Tongue (tissue), 1 donor: ENCODE measurements at regions not wholly inside any gene's neighbourhood (a gene's known extent, or its start where the extent isn't known, plus 50 kb on each side); places are given as distances from the start of the nearest gene placed in this dataset.
"Not testable (repeated sequence)": the region's sequence is repeated elsewhere in the genome, so short reads cannot be mapped to it uniquely, and the experiment has no call there.

ENCODE experiments used
- DNase-seq: peaks from one replicate; pipeline ENCODE4 v3.0.0-alpha.2; 2015

- no peak for DNase-seq
Measured at GRCh38 chr3:146382386-146382785, 87.0 kb downstream of the PLSCR2 start.

- no peak for DNase-seq
Measured at GRCh38 chr3:146380046-146380445, 89.3 kb downstream of the PLSCR2 start.

GRCh38 chr3:146375219-146375618 is 94.1 kb downstream of the PLSCR2 start:
- DNase-seq = no peak

DNA sequence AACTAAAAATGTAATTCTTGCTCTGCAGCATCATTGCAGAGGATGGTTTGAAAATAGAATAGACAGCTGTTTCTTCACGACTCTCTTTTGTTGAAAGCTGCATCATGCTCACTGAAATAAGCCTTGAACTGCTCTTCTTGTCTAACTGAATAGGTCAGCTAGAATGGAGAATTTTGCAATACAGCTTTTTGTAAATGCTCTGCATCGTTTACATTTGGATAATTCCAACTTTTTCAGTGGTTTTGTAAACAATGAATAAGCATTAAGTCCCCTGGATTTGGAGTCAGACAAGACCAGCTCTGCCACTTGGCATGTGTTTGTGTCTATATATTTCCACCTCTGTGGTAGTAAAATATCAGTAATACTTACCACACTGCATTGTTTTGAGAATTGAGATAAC is 95.2 kb downstream of the PLSCR2 start:
- no peak for DNase-seq

DNA sequence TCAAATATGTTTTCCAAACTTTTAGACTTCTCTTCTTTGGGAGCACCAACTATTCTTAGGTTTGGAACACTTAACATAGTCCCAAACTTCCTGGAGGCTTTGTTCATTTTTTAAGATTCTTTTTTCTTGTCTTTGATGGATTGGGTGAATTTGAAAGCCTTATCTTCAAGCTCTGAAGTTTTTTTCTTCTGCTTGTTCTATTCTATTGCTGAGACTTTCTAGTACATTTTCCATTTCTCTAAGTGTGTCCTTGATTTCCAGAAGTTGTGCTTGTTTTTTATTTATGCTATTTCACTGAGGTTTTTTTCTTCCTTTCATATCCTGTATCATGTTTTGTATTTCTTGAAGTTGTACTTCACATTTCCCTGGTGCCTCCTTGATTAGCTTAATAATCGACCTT is 97.5 kb downstream of the PLSCR2 start:
- DNase-seq = no peak

DNA sequence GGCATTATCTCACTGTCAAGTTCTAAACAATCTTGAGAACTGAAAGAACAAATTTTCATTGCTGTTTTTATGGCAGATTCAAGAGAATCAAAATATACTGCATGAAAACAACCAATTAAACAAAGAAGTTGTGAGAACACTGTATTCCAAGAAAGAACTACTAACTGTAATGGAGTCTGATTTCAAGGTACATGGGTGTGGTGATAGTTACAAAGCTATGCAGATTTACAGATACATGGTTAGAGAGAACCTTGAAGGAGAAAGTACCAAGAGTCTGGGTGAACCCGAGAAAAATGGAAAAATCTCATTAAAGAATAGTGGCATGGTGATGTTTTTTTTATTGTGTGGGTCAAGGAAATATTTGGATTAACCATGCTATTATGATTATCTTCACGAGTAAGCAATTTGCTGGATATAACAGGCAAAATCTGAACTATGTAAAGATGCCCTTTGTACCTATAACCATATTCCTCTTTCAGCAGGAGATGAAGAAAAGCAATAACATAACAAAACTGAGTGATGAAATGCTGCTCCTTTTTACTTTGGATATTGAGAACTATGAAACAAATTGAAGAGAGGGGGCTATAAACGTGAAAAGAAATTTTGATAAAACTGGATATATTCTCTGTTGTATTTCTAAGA is 100.4 kb downstream of the PLSCR2 start:
- no peak for DNase-seq

DNA sequence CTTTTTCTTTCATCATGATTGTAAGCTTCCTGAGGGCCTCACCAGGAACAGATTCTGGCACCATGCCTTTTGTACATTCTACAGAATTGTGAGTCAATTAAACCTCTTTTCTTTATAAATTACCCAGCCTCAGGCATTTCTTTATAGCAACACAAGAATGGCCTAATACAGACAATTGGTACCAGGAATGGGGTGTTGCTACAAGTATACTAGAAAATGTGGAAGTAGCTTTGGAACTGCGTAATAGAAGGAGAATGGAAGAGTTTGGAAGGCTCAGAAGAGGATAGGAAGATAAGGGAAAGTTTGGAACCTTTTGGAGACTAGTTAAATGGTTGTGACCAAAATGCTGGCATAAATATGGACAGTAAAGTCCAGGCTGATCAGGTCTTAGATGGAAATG is 108.9 kb upstream of the PLSCR4 start:
- no peak for DNase-seq

DNA sequence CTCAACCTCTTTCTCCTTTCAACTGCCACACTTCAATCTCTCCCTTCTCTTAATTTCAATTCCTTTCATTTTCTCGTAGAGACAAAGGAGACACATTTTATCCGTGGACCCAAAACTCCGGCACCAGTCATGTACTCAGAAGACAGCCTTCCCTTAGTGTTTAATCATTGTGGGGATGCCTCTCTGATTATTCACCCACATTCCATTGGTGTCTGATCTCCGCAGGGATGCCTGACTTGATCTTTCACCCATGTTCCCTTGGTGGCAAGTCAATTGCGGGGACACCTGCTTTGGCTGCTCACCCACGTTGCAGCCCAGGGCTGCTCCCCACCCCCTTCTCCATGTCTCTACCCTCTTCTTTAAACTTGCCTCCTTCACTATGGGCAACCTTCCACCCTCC is 103.5 kb upstream of the PLSCR4 start:
- DNase-seq = not testable (repeated sequence)

- DNase-seq = no peak
Measured at GRCh38 chr3:146350852-146351251, 99.9 kb upstream of the PLSCR4 start.

GRCh38 chr3:146345900-146346299 is 95.0 kb upstream of the PLSCR4 start:
- no peak for DNase-seq

DNA sequence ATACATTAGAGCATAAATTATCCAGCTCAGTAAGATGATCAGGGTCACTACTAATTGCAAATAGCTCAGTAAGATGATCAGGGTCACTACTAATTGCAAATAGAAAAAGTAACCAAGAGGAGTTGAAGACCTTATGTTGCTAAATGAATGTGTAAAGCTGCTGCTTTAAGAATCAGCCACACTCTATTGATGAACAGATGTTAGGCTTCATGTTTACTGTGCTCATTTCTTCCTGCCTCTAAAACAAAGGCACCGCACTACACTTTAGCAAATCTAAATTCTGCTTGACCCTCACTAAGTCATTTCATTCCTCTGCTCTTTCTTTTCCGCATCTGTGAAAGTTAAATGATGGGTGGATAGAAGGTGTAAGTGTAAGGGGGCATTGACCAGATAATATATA is 92.6 kb upstream of the PLSCR4 start:
- no peak for DNase-seq

DNA sequence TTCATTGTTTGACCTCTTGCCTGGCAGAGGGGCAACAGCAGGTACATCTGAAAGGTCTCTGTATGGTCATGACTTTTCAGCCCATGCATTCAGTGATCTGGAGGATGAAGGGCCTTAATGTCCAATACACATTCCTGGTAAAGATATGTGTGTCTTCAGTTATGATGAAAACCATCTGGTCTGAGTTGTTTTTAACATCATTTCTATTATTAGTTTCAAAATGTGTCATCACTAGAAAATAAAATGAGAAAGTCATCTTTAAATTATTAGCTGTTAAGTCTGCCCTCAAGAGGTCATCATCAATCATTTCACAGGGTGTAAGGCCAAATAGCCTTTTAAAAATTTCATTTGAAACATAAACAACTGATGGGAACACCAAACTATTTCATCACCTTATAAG is 92.1 kb upstream of the PLSCR4 start:
- no peak for DNase-seq

DNA sequence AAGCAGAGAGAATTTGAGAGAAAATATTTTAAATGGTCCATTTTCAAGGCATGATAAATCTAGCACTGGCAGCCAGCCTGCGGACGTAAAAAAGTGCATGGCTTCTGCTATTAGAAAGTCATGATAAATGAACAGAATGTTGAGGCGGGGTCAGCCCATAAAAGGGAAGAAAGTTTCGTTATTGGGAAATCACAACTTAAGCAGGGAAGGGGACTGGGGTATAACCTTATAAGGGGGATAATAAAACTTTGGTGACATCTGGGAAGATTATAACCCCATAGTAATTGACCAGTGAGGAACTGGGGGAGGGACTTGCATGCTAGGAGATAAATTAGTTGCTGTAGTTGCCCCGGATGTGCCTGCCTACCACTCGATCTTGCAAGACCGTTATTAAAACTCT is 88.4 kb upstream of the PLSCR4 start:
- DNase-seq = no peak

DNA sequence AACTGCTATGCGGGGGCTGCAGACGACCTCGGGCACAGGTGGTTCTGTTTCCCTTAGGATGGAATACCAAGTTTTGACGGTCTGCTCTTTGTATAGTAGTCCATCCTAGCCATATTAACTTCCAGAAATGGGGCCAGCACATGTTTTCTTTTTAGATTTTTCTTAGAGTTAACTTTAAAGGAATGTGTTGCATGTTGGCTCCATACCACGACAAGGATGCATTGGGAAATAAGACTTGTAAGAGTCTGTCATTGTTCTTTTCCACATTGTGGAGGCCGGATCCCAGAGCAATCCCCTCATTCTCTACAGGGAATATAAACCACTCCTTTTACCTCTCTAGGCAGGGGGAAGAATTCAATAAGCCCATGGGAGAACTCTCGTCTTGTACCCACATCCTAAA is 87.1 kb upstream of the PLSCR4 start:
- DNase-seq = no peak

- DNase-seq = no peak
Measured at GRCh38 chr3:146335386-146335785, 84.5 kb upstream of the PLSCR4 start.

DNA sequence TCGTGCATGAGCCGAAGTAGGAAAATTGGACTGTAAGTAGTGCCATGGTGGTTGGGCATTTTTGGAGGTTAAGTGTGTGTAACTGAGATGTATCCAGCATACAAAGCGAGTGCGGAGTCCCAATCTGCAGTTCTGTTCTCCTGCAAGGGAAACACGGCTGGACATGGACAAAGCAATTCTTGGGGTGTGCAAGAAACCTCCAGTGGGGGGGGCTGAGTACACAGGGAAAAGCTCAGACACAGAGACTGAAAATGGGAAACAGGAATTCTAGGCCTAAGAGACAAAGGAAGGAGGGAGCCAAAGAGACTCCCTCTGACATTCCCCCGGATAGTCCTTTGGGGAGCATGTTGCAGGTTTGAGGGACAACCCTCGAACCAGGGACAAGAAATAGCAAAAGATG is 83.2 kb upstream of the PLSCR4 start:
- DNase-seq = no peak

DNA sequence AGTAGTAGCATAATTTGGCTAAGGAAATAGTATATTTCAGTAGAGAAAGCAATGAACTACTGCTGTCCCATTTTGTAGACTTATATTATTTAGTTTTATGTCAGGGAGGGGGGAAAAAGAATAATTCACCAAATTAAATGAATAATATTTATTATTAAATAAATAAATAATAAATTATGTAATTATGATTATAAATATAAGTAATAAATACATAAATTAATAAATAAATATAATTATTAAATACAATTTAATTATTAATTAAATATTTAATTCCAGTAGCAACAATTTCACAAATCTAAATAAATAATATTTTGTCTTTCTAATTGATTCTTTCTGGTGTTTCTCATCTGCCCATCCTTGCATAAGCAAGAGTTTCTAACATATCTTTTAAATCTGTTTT is 81.1 kb upstream of the PLSCR4 start:
- DNase-seq = no peak

- DNase-seq = peak; percentile 75
Measured at GRCh38 chr3:146326875-146327543, 76.1 kb upstream of the PLSCR4 start.

DNA sequence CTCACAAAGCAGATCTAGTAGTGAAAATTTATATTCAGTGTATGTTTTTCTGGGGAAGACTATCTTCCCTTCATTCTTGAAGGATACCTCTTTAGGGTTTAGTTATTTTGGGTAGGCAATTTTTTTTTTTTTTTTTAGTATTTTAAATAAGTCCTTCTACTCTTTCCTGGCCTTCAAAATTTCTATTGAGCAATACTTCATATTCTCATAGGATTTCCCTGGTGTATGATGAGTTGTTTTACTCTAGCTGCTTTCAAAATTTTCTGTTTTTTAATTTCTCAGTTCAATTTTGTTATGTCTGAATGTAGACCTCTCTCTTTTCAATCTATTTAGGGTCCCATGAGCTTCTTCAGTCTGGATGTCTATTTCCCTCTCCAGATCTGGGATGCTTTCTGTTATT is 74.3 kb upstream of the PLSCR4 start:
- DNase-seq = no peak

GRCh38 chr3:146322216-146322817 is 71.4 kb upstream of the PLSCR4 start:
- no peak for DNase-seq

DNA sequence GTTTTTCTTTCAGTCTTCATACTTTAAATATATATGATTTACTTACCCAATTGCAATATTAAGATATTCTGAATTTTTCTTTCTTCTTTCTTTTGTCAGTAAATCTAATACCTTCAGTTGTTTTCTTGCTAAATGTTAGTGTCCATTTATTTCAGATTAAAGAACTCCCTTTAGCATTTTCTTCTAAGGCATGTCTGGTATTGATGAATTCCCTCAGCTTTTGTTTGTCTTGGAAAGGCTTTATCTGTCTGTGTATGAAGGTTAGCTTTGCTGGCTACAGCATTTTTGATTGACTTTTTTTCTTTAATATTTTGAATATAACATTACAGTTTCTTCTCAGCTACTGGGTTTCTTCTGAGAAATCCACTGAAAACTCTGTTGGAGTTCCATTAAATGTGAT is 64.0 kb upstream of the PLSCR4 start:
- no peak for DNase-seq

DNA sequence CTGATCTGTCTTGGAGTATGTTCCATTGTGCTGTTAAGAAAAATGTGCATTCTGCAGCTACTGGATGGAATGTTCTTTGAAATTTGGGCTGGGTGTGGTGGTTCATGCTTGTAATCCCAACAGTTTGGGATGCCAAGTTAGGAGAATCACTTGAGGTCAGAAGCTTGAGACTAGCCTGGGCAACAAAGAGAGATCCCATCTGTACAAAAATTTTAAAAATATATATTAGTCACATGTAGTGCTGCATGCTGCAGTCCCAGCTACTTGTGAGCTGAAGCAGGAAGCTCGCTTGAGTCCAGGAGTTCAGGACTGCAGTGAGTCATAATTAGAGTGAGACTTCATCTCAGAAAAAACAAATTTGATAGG is 62.8 kb upstream of the PLSCR4 start:
- DNase-seq = peak; percentile 8

GRCh38 chr3:146313031-146313745 is 62.3 kb upstream of the PLSCR4 start:
- DNase-seq = no peak

DNA sequence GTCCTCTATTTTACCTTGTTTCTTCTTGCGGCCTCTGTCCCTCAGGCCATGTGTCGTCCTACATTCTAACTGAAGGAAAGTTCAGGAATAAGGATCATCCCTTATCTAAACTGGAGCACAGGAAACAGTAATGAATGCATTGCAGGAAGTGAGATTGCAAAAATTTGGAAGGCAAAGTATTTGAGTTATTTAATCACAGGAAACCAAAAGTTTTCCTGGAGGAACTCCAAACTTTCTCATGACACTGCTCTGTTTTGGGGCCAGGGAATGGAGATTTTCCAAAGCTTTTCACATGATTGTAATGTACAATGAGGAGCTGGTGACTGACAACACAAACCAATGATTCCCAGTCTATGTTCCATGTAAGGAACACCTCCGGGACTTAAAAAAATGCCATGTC is 57.8 kb upstream of the PLSCR4 start:
- peak; percentile 9 for DNase-seq
